A673 (cell line): ENCODE measurements at regions not wholly inside any gene's neighbourhood (a gene's known extent, or its start where the extent isn't known, plus 50 kb on each side); places are given as distances from the start of the nearest gene placed in this dataset.

Source experiments
- BruUV-seq: library from RNA; stranded (reverse); fragments of 400-500 nt; replicated peaks from 2 replicates; lab custom pipeline; 2021; lab: Mats Ljungman, UMichigan
- CTCF ChIA-PET: fragments of 300-600 bp; sonication (Branson Sonifier 250); formaldehyde crosslinking; loops from one replicate; lab custom pipeline; 2022; ENCODE audit warnings: antibody characterized with exemption; lab: Charles Lee
- POLR2A ChIA-PET: fragments of 300-600 bp; sonication (Branson Sonifier 250); formaldehyde crosslinking; loops from one replicate; lab custom pipeline; 2022; ENCODE audit warnings: antibody characterized with exemption; ENCODE audit not compliant: low non-redundant PET; lab: Charles Lee
- DNase-seq: peaks from one replicate; pipeline ENCODE4 v3.0.0-alpha.2; 2015; ENCODE audit warnings: low spot score
- H3K27ac ChIP-seq: fragments of 200-600 bp; sonication (generic); 2 replicates; pipeline ENCODE4 v1.5.1; 2016; ENCODE audit warnings: mixed run types, low read depth, mild to moderate bottlenecking, mixed read lengths, antibody characterized with exemption, low read length; ENCODE audit not compliant: poor library complexity, severe bottlenecking
- H3K27me3 ChIP-seq: fragments of 200-600 bp; sonication (generic); replicated peaks from 2 replicates; pipeline ENCODE4 v1.6.1; 2017; ENCODE audit warnings: mixed run types, low read depth, mild to moderate bottlenecking, mixed read lengths, antibody characterized with exemption, low read length; ENCODE audit not compliant: insufficient read depth, poor library complexity
- H3K36me3 ChIP-seq: fragments of 200-600 bp; sonication (generic); 2 replicates; pipeline ENCODE4 v1.6.1; 2016; ENCODE audit warnings: mixed run types, mild to moderate bottlenecking, mixed read lengths, antibody characterized with exemption, low read length; ENCODE audit not compliant: insufficient read depth, poor library complexity, severe bottlenecking
- H3K4me1 ChIP-seq: fragments of 200-600 bp; sonication (generic); 2 replicates; pipeline ENCODE4 v1.6.1; 2017; ENCODE audit warnings: mixed run types, mild to moderate bottlenecking, mixed read lengths, antibody characterized with exemption, low read length; ENCODE audit not compliant: insufficient read depth, poor library complexity, severe bottlenecking
- H3K4me3 ChIP-seq: fragments of 200-600 bp; sonication (generic); 2 replicates; pipeline ENCODE4 v1.5.1; 2016; ENCODE audit warnings: low read depth, mixed run types, mild to moderate bottlenecking, mixed read lengths, low read length; ENCODE audit not compliant: poor library complexity, severe bottlenecking
- H3K9me3 ChIP-seq: fragments of 200-600 bp; sonication (generic); 2 replicates; pipeline ENCODE4 v1.6.1; 2016; ENCODE audit warnings: mixed run types, low read depth, mild to moderate bottlenecking, mixed read lengths, antibody characterized with exemption, low read length; ENCODE audit not compliant: poor library complexity, severe bottlenecking
- EZH2 ChIP-seq: fragments of 200-600 bp; sonication (generic); IDR thresholded peaks from 2 replicates; pipeline ENCODE4 v1.6.1; 2017; ENCODE audit warnings: borderline replicate concordance, low read depth, mild to moderate bottlenecking, mixed read lengths, antibody characterized with exemption, low read length; ENCODE audit not compliant: poor library complexity, severe bottlenecking
- intact Hi-C: fragments of 100-400 bp; cut with micrococcal nuclease; formaldehyde crosslinking; loops from one replicate; pipeline ENCODE4 v1.10.0; 2022; ENCODE audit not compliant: unreplicated experiment
- TF ChIP-seq, protein P1 (sequence below): fragments of 300-800, 200-600 bp; sonication (generic); conservative IDR thresholded peaks from 2 replicates; pipeline ENCODE4 v1.5.1; 2017; ENCODE audit warnings: low read depth, mild to moderate bottlenecking, antibody characterized with exemption, low read length, moderate library complexity, mixed read lengths

DNA sequence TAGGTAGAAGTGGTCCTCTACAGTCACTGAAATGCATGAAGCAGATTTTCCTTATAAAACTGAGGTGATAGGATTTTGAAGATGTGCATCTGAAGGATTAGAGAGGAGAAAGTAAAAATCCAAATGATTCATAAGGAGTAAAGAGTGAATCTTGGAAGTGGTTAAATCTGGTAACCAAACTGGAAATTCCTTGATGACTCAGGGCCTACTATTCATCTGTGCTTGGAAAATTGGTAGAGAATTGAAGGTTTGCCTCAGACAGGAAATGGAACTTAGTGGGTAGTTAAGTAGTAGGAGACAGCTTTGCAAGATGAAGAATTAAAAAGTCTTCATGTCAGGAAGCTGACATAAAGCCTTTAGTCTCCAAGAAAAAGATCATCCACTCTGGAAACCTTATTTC lies 368.9 kb upstream of the CTSO start:
- TF ChIP-seq EZH2 = no peak
- TF ChIP-seq, protein P1, sequence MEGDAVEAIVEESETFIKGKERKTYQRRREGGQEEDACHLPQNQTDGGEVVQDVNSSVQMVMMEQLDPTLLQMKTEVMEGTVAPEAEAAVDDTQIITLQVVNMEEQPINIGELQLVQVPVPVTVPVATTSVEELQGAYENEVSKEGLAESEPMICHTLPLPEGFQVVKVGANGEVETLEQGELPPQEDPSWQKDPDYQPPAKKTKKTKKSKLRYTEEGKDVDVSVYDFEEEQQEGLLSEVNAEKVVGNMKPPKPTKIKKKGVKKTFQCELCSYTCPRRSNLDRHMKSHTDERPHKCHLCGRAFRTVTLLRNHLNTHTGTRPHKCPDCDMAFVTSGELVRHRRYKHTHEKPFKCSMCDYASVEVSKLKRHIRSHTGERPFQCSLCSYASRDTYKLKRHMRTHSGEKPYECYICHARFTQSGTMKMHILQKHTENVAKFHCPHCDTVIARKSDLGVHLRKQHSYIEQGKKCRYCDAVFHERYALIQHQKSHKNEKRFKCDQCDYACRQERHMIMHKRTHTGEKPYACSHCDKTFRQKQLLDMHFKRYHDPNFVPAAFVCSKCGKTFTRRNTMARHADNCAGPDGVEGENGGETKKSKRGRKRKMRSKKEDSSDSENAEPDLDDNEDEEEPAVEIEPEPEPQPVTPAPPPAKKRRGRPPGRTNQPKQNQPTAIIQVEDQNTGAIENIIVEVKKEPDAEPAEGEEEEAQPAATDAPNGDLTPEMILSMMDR = no peak
- Histone ChIP-seq H3K4me3 (no peak overlapping the region), H3K27me3 (no peaks in the 10 kb centered on the region), H3K4me1 (peaks cover 13% of the 10 kb centered on the region), H3K36me3 (no peaks in the 10 kb centered on the region), H3K27ac (no peak overlapping the region), H3K9me3 (no peaks in the 10 kb centered on the region)
- intact Hi-C loops = no loop called here
- POLR2A ChIA-PET = no interaction called here
- DNase-seq = peak; percentile 76
- CTCF ChIA-PET = no interaction called here
- no TSS peak for BruUV-seq

DNA sequence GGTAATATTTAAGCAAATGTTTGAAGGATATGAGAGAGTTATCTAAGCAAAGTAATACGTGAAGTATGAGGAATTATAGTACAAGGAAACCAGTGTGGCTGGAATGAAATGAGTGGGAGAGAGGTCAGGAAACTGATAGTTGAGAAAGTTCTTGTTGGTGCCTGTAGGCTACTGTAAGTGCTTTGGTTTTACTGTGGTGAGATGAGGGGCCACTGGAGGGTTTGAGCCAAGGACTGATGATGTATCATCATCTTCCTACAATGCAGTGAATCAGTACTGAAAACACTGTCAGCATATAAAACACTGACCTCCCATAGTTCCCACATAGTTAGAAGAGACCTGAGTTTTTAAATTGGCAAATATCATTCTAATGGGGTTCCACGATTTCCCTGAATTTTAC lies 367.5 kb upstream of the CTSO start:
- BruUV-seq = no TSS peak
- no peak for DNase-seq
- Histone ChIP-seq H3K27me3 (no peaks in the 10 kb centered on the region), H3K27ac (no peak overlapping the region), H3K4me3 (no peak overlapping the region), H3K4me1 (peaks cover 13% of the 10 kb centered on the region), H3K9me3 (no peaks in the 10 kb centered on the region), H3K36me3 (no peaks in the 10 kb centered on the region)
- ChIA-PET POLR2A (no interaction called here), CTCF (no interaction called here)
- intact Hi-C loops = no loop called here
- TF ChIP-seq, protein P1 = no peak
- no peak for TF ChIP-seq EZH2

GRCh38 chr4:156313497-156313896 lies 359.8 kb upstream of the CTSO start:
- TF ChIP-seq, protein P1 = no peak
- no peak for TF ChIP-seq EZH2
- H3K36me3 ChIP-seq = no peaks in the 10 kb centered on the region
- no peak overlapping the region for H3K4me3 ChIP-seq
- H3K27me3 ChIP-seq = no peaks in the 10 kb centered on the region
- intact Hi-C loops = no loop called here
- H3K4me1 ChIP-seq = peaks cover 20% of the 10 kb centered on the region
- H3K9me3 ChIP-seq = no peaks in the 10 kb centered on the region
- no peak overlapping the region for H3K27ac ChIP-seq
- no TSS peak for BruUV-seq
- POLR2A ChIA-PET = no interaction called here
- CTCF ChIA-PET = no interaction called here
- DNase-seq = no peak
